HG03457 (cell line): ENCODE measurements at regions not wholly inside any gene's neighbourhood (a gene's known extent, or its start where the extent isn't known, plus 50 kb on each side); places are given as distances from the start of the nearest gene placed in this dataset.

Experiments used
- ATAC-seq: cut with Tn5 transposase; IDR thresholded peaks from one replicate; pipeline ENCODE4 v1.9.1; 2021; ENCODE audit warnings: moderate number of reproducible peaks; ENCODE audit not compliant: unreplicated experiment

GRCh38 chr10:123402656-123403055, 248.5 kb downstream of the BUB3 start:
- peak; percentile 79 for ATAC-seq

GRCh38 chr10:123404357-123404756, 250.2 kb downstream of the BUB3 start:
- ATAC-seq = no peak

- ATAC-seq = no peak
These were observed 254.5 kb downstream of the BUB3 start for GRCh38 chr10:123408660-123409059.

GRCh38 chr10:123409426-123409825, 255.2 kb downstream of the BUB3 start:
- no peak for ATAC-seq

GRCh38 chr10:123409884-123410283, 255.7 kb downstream of the BUB3 start:
- ATAC-seq = no peak

- ATAC-seq = no peak
These were observed 252.8 kb upstream of the GPR26 start for GRCh38 chr10:123413353-123413752.

- ATAC-seq = no peak
These were observed 250.6 kb upstream of the GPR26 start for GRCh38 chr10:123415523-123415922.

- ATAC-seq = no peak
These were observed 248.7 kb upstream of the GPR26 start for GRCh38 chr10:123417414-123417813.

- no peak for ATAC-seq
These were observed 244.7 kb upstream of the GPR26 start for GRCh38 chr10:123421461-123421860.

GRCh38 chr10:123422261-123422660, 243.9 kb upstream of the GPR26 start:
- ATAC-seq = no peak

GRCh38 chr10:123424537-123424936, 241.6 kb upstream of the GPR26 start:
- no peak for ATAC-seq

GRCh38 chr10:123425680-123426079, 240.5 kb upstream of the GPR26 start:
- ATAC-seq = no peak

- ATAC-seq = no peak
These were observed 238.9 kb upstream of the GPR26 start for GRCh38 chr10:123427165-123427786.

GRCh38 chr10:123428391-123428790, 237.8 kb upstream of the GPR26 start:
- ATAC-seq = no peak

GRCh38 chr10:123429706-123430221, 236.4 kb upstream of the GPR26 start:
- ATAC-seq = no peak

GRCh38 chr10:123433539-123433938, 232.6 kb upstream of the GPR26 start:
- ATAC-seq = no peak

- no peak for ATAC-seq
These were observed 231.6 kb upstream of the GPR26 start for GRCh38 chr10:123434435-123435039.

GRCh38 chr10:123442901-123443300, 223.3 kb upstream of the GPR26 start:
- peak; percentile 82 for ATAC-seq

- ATAC-seq = no peak
These were observed 222.2 kb upstream of the GPR26 start for GRCh38 chr10:123443924-123444323.

- ATAC-seq = no peak
These were observed 220.8 kb upstream of the GPR26 start for GRCh38 chr10:123445261-123445775.

GRCh38 chr10:123446449-123447156, 219.6 kb upstream of the GPR26 start:
- no peak for ATAC-seq
